Calu3 (cell line): ENCODE measurements at regions not wholly inside any gene's neighbourhood (a gene's known extent, or its start where the extent isn't known, plus 50 kb on each side); places are given as distances from the start of the nearest gene placed in this dataset.

Experiments
- BruUV-seq: library from RNA; stranded (reverse); fragments of 400-500 nt; replicated peaks from 2 replicates; lab custom pipeline; 2021; lab: Mats Ljungman, UMichigan
- CTCF ChIA-PET: fragments of 300-600 bp; sonication (Branson Sonifier 250); formaldehyde crosslinking; loops from one replicate; lab custom pipeline; 2022; ENCODE audit warnings: antibody characterized with exemption; lab: Charles Lee
- DNase-seq: peaks from one replicate; pipeline ENCODE4 v3.0.0; 2022
- H3K27ac Mint-ChIP-seq: one replicate; pipeline ENCODE4 v1.8.0; 2022; ENCODE audit warnings: mixed read lengths; ENCODE audit not compliant: unreplicated experiment
- H3K27me3 Mint-ChIP-seq: one replicate; pipeline ENCODE4 v1.8.0; 2022; ENCODE audit warnings: mixed read lengths; ENCODE audit not compliant: unreplicated experiment
- H3K36me3 Mint-ChIP-seq: one replicate; pipeline ENCODE4 v1.8.0; 2022; ENCODE audit warnings: mild to moderate bottlenecking, moderate library complexity, mixed read lengths; ENCODE audit not compliant: insufficient read depth, unreplicated experiment
- H3K4me1 Mint-ChIP-seq: one replicate; pipeline ENCODE4 v1.8.0; 2022; ENCODE audit warnings: mild to moderate bottlenecking, low read depth, mixed read lengths; ENCODE audit not compliant: unreplicated experiment
- H3K4me3 Mint-ChIP-seq: one replicate; pipeline ENCODE4 v1.8.0; 2022; ENCODE audit warnings: mild to moderate bottlenecking, low read depth, moderate library complexity, mixed read lengths; ENCODE audit not compliant: unreplicated experiment
- H3K9me3 Mint-ChIP-seq: one replicate; pipeline ENCODE4 v1.8.0; 2022; ENCODE audit warnings: low read depth, mixed read lengths; ENCODE audit not compliant: unreplicated experiment
- CTCF ChIP-seq: fragments of 200-600 bp; IDR thresholded peaks from one replicate; pipeline ENCODE4 v1.8.0; 2022; ENCODE audit warnings: antibody characterized with exemption; ENCODE audit not compliant: unreplicated experiment
- intact Hi-C: fragments of 100-400 bp; cut with micrococcal nuclease; formaldehyde crosslinking; loops from one replicate; pipeline ENCODE4 v1.10.0; 2022; ENCODE audit not compliant: unreplicated experiment

- no peak for DNase-seq
- Mint-ChIP-seq H3K36me3 (no peaks in the 10 kb centered on the region), H3K27ac (no peak overlapping the region), H3K9me3 (no peaks in the 10 kb centered on the region), H3K27me3 (peaks cover 12% of the 10 kb centered on the region), H3K4me1 (no peaks in the 10 kb centered on the region), H3K4me3 (no peak overlapping the region)
- CTCF ChIA-PET: interaction anchor here (0.9 kb wide), 1 partner anchor 16 kb away, joined by 3 read pairs; no protein-coding TSS in a partner anchor
- TF ChIP-seq CTCF: no peak
- BruUV-seq: no TSS peak
- intact Hi-C loops: no loop called here
Observed at GRCh38 chr1:229035748-229036082, 235.2 kb upstream of the RAB4A start.

DNA sequence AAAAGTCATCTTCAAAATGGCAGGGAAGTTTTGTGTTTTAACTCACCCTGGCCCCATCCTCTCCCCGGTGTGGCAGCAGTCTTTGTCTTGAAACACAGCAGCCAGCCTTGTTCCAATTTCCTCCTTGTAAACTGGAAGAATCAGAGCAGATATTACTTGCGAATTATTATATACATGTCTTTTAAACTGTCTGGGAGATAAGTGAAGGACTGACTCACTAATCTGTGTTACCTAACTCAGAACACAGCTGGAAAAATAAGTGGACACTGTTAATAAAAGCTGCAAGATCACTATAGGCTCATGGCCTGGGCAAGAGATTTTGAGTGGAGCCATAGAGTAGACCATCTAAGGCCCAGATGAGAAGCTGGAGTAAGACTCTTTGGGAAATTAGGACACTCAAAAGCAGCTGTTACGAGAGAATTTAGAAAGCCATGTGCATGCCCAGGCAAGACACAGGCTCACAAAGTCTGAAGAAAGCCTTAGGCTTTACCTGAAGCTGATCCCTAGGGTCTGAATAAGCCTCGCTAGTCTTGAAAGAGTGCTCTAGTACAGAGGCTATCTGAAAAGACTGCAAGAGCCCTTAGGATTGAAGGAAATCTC lies 233.0 kb upstream of the RAB4A start:
- Mint-ChIP-seq H3K4me1 (no peaks in the 10 kb centered on the region), H3K27me3 (peaks cover 3% of the 10 kb centered on the region), H3K9me3 (no peaks in the 10 kb centered on the region), H3K36me3 (no peaks in the 10 kb centered on the region), H3K27ac (no peak overlapping the region), H3K4me3 (no peak overlapping the region)
- intact Hi-C loops: no loop called here
- BruUV-seq: no TSS peak
- TF ChIP-seq CTCF: no peak
- DNase-seq: no peak
- CTCF ChIA-PET: no interaction called here

- no peaks in the 10 kb centered on the region for H3K27me3 Mint-ChIP-seq
- intact Hi-C loops: no loop called here
- DNase-seq: no peak
- H3K4me3 Mint-ChIP-seq: no peak overlapping the region
- no TSS peak for BruUV-seq
- no peaks in the 10 kb centered on the region for H3K36me3 Mint-ChIP-seq
- no peak overlapping the region for H3K27ac Mint-ChIP-seq
- H3K4me1 Mint-ChIP-seq: no peaks in the 10 kb centered on the region
- no peak for TF ChIP-seq CTCF
- CTCF ChIA-PET: no interaction called here
- H3K9me3 Mint-ChIP-seq: no peaks in the 10 kb centered on the region
Observed at GRCh38 chr1:229040630-229041358, 230.1 kb upstream of the RAB4A start.

DNA sequence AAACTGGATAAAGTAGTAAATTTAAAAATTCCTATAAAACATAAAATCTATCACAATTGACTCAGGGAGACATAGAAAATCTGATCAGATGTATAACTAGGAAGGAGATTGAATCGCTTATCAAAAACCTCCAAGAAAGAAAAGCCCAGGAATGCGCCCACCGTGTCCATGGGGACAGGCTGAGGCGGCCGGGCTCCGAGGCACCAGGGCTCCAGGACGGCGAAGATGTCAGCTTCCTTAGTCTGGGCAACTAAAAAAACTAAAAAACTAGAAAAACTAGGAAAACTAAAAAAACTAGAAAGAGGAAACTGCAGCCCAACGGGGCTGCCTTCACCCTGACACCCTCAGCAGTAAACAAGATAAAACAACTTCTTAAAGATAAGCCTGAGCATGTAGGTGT lies 229.0 kb upstream of the RAB4A start:
- H3K4me3 Mint-ChIP-seq: no peak overlapping the region
- no TSS peak for BruUV-seq
- H3K9me3 Mint-ChIP-seq: no peaks in the 10 kb centered on the region

More for the DNA sequence above, 229.0 kb upstream of the RAB4A start:
- Mint-ChIP-seq H3K4me1 (no peaks in the 10 kb centered on the region), H3K27me3 (no peaks in the 10 kb centered on the region), H3K36me3 (no peaks in the 10 kb centered on the region), H3K27ac (no peak overlapping the region)
- DNase-seq: no peak
- intact Hi-C loops: no loop called here
- CTCF ChIA-PET: no interaction called here
- no peak for TF ChIP-seq CTCF
